Activated naive CD4-positive, alpha-beta T cell treated with anti-CD3 and anti-CD28 coated beads, Interleukin-2, amount 10 ng/mL, durations not matched to agents 7 days and 5 days (primary cell): ENCODE measurements at regions not wholly inside any gene's neighbourhood (a gene's known extent, or its start where the extent isn't known, plus 50 kb on each side); places are given as distances from the start of the nearest gene placed in this dataset.

Source experiments
- CTCF ChIA-PET: fragments of 350-600 bp; sonication (Branson Sonifier 250); formaldehyde crosslinking; loops from one replicate; lab custom pipeline; 2021; ENCODE audit warnings: antibody characterized with exemption; lab: Charles Lee
- DNase-seq: peaks from one replicate; pipeline ENCODE4 v3.0.0-alpha.2; 2020
- H3K27ac Mint-ChIP-seq: one replicate; pipeline ENCODE4 v1.8.0; 2021; ENCODE audit warnings: mild to moderate bottlenecking, moderate library complexity, mixed read lengths
- H3K27me3 Mint-ChIP-seq: one replicate; pipeline ENCODE4 v1.8.0; 2021; ENCODE audit warnings: mild to moderate bottlenecking, mixed read lengths
- H3K36me3 Mint-ChIP-seq: one replicate; pipeline ENCODE4 v1.8.0; 2021; ENCODE audit warnings: mixed read lengths
- H3K4me1 Mint-ChIP-seq: one replicate; pipeline ENCODE4 v1.8.0; 2021; ENCODE audit warnings: mixed read lengths
- H3K4me3 Mint-ChIP-seq: one replicate; pipeline ENCODE4 v1.8.0; 2021; ENCODE audit warnings: mild to moderate bottlenecking, moderate library complexity, mixed read lengths
- H3K9me3 Mint-ChIP-seq: one replicate; pipeline ENCODE4 v1.8.0; 2021; ENCODE audit warnings: mixed read lengths

DNA sequence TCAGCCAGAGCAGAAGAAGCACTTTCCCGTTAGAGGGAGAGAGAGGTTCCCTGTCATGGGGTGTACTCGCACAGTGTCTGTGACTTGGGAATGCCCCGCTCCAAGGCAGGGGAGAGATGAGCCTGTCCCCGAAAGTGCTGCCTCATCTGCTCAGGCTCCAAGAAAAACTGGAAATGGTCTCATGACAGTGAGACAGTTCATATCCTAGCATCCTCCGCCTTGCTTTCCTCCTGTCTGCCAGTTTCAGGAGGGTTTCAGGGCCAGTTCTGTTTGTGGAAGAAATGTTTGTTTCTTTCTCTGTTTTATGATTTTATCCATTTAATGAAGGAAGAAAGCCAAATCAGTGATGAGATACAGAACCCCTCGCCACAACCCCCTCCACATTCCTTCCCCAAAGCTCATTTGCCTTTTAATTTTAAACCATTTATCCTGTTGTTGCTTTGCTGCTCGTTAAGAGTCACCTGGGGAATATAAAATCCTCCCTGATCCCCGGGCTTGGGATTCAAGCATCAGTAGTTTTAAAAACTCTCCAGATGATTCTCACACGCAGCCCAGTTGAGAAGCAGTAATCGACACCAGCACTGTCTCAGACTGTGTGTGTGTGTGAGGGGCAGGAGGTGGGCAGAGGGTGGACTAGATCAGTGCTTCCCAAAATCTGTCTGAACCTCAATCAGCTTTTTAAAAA, 144.6 kb upstream of the UBL3 start:
- Mint-ChIP-seq H3K27me3 (peaks cover 12% of the 10 kb centered on the region), H3K9me3 (no peaks in the 10 kb centered on the region), H3K36me3 (no peaks in the 10 kb centered on the region), H3K4me1 (no peaks in the 10 kb centered on the region), H3K27ac (no peak overlapping the region), H3K4me3 (no peak overlapping the region)
- CTCF ChIA-PET, result no interaction called here
- no peak for DNase-seq

DNA sequence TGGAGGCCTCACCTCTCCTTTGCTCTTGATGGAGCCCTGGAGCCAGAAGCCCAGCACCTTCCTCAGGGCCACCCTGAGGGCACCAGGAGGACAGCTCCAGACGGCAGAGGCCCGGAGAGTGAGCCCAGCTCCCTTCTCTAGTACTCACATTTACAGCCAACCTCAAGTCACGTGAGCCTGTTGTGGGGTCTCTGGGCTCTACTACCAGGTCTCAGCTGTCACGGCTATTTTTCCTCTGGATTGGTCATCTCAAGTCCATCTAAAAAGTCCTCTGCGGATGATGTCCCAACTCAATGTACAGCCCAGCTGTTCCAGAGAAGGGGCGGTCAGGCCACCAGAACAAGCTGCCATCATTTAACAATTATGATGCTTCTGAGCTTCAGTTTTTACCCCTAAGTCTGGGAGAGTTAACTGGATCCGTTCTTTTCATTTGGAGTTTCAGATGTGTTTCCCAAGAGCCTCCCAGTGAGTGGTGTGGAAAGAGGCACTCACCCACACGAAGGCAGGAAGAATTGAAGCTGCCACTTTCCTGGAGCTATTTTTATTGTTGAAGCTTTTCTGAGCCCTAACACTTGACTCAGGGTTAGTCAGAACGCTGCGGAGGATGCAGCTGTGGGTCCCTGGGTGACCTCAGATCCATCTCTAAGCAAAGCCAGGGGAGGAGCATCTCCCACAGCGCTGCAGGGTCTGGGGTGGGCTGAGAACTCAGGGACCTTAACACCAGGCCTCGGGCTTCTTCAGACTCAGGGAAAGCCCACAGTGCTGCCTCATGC, 143.5 kb upstream of the UBL3 start:
- H3K36me3 Mint-ChIP-seq, result no peaks in the 10 kb centered on the region
- no peak for DNase-seq
- H3K27ac Mint-ChIP-seq, result no peak overlapping the region
- H3K9me3 Mint-ChIP-seq, result no peaks in the 10 kb centered on the region
- CTCF ChIA-PET, result interaction anchor here (0.6 to 0.7 kb wide), 2 partner anchors 222 to 355 kb away, joined by 5 to 7 read pairs; no protein-coding TSS in a partner anchor
- peaks cover 12% of the 10 kb centered on the region for H3K27me3 Mint-ChIP-seq
- no peak overlapping the region for H3K4me3 Mint-ChIP-seq
- no peaks in the 10 kb centered on the region for H3K4me1 Mint-ChIP-seq

DNA sequence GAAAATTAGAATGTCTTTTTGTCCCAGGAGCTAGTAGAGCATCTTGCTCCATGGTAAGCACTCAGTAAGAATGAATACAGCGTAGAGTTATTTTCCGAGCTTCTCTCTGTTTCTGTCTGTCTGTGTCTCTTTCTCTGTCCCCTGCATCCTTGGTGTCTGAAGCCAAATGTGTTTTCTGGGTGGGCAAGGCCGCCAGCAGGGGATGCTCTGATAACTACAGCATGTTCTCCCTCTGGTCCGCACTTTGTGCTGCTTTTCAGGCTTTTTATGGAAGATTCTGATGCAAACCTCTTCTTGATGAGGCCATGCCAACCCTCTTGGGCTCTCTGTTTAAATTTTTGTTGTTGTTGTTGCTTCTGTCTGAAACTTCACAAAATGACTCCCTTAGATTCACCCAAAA, 142.8 kb upstream of the UBL3 start:
- Mint-ChIP-seq H3K4me1 (no peaks in the 10 kb centered on the region), H3K27ac (no peak overlapping the region), H3K9me3 (peaks cover 1% of the 10 kb centered on the region), H3K27me3 (peaks cover 12% of the 10 kb centered on the region), H3K36me3 (no peaks in the 10 kb centered on the region), H3K4me3 (no peak overlapping the region)
- DNase-seq, result no peak
- CTCF ChIA-PET, result interaction anchor here (0.6 to 0.7 kb wide), 2 partner anchors 221 to 354 kb away, joined by 5 to 7 read pairs; no protein-coding TSS in a partner anchor

DNA sequence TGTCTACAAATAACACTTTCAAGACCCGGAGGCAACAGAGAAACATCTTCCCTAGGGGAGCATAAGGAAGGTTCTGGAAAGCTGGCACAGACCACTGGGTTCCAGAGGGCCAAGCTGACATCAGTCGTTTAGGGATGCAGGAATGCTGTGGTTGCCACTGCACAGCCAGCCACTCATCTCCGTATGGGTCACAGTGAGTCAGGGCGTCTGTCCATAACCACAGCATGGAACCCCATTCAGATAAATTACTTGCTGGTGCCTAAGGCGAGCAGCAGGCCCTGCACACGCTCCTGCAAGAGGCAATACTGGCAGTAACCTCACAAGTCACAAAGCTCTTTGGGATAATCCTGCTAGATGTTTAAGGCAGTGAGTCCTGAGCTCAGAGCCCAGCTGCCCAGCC, 140.9 kb upstream of the UBL3 start:
- no peaks in the 10 kb centered on the region for H3K4me1 Mint-ChIP-seq
- no peak overlapping the region for H3K4me3 Mint-ChIP-seq
- H3K27ac Mint-ChIP-seq, result no peak overlapping the region
- peaks cover 6% of the 10 kb centered on the region for H3K27me3 Mint-ChIP-seq
- DNase-seq, result no peak
- peaks cover 3% of the 10 kb centered on the region for H3K36me3 Mint-ChIP-seq
- CTCF ChIA-PET, result no interaction called here
- peaks cover 10% of the 10 kb centered on the region for H3K9me3 Mint-ChIP-seq

DNA sequence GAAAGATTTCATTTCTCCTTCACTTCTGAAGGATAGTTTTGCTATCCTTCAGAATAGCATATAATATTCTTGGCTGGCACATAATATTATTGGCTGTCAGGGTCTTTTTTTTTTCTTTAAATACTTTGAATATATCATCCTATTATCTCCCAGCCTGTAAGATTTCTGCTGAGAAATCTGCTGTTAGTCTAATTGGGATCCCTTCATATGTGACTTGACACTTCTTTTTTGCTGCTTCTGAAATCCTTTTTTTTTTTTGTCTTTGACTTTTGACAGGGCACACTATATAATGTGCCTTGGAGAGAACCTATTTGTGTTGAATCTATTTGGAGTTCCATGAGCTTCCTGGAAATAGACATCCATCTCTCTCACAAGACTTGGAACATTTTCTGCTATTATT, 136.9 kb upstream of the UBL3 start:
- CTCF ChIA-PET, result no interaction called here
- Mint-ChIP-seq H3K9me3 (peaks cover 14% of the 10 kb centered on the region), H3K4me3 (no peak overlapping the region), H3K27me3 (peaks cover 9% of the 10 kb centered on the region), H3K27ac (no peak overlapping the region), H3K4me1 (no peaks in the 10 kb centered on the region), H3K36me3 (peaks cover 3% of the 10 kb centered on the region)
- DNase-seq, result no peak

DNA sequence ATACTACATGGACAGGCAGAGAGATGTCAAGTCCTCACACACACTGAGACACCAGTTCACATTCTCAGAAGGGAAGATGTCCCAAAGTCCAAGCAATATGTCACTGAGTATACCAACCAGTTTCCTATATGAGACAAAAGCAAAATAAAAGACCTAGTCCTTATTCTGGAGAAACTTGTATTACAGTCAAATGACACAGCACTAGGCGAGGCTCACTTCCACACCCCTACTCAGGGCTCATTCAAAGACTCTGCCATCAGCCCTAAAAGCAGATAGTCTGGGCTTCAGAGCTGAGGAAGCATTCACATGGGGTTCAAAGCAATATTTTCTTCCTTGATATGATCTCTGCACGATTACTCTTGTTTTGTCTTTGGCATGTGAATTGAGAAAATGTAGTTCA, 129.9 kb upstream of the UBL3 start:
- no peak overlapping the region for H3K27ac Mint-ChIP-seq
- no peaks in the 10 kb centered on the region for H3K36me3 Mint-ChIP-seq
- H3K4me1 Mint-ChIP-seq, result peaks cover 10% of the 10 kb centered on the region
- peaks cover 9% of the 10 kb centered on the region for H3K27me3 Mint-ChIP-seq
- CTCF ChIA-PET, result interaction anchor here (1.3 kb wide), 1 partner anchor 67 kb away, joined by 3 read pairs; no protein-coding TSS in a partner anchor
- DNase-seq, result no peak
- no peaks in the 10 kb centered on the region for H3K9me3 Mint-ChIP-seq
- H3K4me3 Mint-ChIP-seq, result no peak overlapping the region

DNA sequence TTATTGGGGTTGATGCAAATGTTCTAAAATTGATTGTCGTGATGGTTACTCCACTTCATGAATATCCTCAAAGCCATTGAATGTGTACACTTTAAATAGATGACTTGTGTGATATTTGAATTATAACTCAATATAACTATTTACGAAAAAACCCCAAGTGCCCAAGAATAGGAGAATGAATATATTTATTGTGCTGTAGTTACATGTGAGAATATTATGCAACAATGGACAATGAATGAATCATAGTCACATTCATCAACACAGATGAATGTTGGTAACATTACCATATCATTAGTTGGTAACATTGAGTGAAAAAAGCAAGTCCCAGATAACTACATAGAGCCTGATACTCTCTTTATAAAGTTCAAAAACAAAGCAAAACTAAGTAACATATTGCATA, 127.8 kb upstream of the UBL3 start:
- peaks cover 9% of the 10 kb centered on the region for H3K27me3 Mint-ChIP-seq
- CTCF ChIA-PET, result no interaction called here
- H3K36me3 Mint-ChIP-seq, result no peaks in the 10 kb centered on the region
- H3K4me1 Mint-ChIP-seq, result peaks cover 20% of the 10 kb centered on the region
- no peak overlapping the region for H3K4me3 Mint-ChIP-seq
- no peaks in the 10 kb centered on the region for H3K9me3 Mint-ChIP-seq
- no peak overlapping the region for H3K27ac Mint-ChIP-seq
- no peak for DNase-seq

DNA sequence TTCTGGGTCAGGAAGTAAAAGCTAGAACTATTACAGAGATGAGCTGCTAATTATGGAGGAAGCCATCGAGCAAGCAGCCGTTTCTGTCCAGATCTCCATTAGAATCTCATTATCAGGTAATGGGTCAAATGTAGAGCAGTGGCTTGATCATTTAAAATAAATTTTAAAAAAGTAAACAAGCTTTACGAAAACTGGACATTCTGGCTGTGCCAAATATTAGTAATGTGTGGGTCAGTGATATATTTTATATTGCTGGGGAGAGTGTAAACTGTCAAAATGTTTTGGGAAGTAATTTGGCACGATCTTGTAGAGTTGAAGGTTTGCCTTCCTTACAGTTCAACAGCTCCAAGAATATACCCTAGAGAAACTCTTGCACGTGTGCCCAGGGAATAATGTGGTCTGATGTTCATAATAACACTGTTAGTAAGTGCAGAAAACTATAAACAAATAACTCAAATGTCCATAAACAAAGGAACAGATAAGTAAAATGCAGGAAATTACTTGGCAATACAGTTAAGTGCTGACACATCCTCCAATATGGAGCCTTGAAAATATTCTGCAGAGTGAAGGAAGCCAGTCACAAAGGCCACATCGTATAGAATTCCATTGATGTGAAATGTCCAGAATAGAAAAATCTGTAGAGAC, 127.2 kb upstream of the UBL3 start:
- CTCF ChIA-PET, result no interaction called here
- Mint-ChIP-seq H3K27ac (no peak overlapping the region), H3K9me3 (no peaks in the 10 kb centered on the region), H3K4me3 (no peak overlapping the region), H3K27me3 (peaks cover 5% of the 10 kb centered on the region), H3K36me3 (no peaks in the 10 kb centered on the region), H3K4me1 (peaks cover 20% of the 10 kb centered on the region)
- DNase-seq, result no peak

DNA sequence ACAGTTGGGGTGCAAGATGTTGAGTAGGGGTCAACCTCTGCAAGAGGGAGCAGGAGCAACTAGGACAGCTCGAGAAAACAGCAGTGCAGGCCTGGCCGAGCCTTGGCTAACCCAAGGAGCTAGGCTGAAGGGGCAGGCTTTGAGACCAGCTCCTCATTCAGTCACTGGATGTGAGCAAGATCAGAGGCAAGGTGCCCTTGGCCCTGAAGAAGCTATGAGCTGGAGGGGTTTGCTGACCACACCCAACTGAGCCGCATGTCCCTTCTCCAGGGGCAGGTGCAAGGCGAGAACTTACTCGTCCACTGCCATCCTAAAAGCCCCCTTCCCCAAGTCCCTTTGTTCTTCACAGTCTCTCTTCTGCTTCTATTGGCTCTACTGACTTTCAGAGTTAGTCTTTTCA, 126.1 kb upstream of the UBL3 start:
- H3K27me3 Mint-ChIP-seq, result peaks cover 4% of the 10 kb centered on the region
- peaks cover 20% of the 10 kb centered on the region for H3K4me1 Mint-ChIP-seq
- no peak overlapping the region for H3K27ac Mint-ChIP-seq
- H3K9me3 Mint-ChIP-seq, result no peaks in the 10 kb centered on the region
- no peak overlapping the region for H3K4me3 Mint-ChIP-seq
- no peak for DNase-seq
- H3K36me3 Mint-ChIP-seq, result no peaks in the 10 kb centered on the region
- CTCF ChIA-PET, result interaction anchor here (1.0 kb wide), 1 partner anchor 52 kb away, joined by 4 read pairs; no protein-coding TSS in a partner anchor

DNA sequence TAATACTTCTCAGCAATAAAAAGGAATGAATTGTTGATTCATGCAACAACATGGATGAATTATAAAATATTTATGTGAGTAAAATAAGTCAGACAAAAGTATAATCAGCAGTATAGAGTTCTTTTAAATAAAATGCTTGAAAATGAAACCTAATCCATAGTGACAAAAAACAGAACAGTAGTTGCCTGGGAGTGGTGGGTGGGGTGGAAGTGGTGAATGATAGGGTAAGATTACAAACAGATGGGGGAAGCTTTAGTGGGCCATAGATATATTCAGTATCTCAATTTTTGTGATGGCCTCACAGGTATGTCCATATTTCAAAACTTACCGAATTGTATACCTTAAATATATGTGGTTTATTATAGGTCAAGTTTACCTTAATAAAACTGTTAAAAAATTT, 124.9 kb upstream of the UBL3 start:
- CTCF ChIA-PET, result no interaction called here
- H3K9me3 Mint-ChIP-seq, result no peaks in the 10 kb centered on the region
- no peak for DNase-seq
- no peaks in the 10 kb centered on the region for H3K27me3 Mint-ChIP-seq
- H3K27ac Mint-ChIP-seq, result no peak overlapping the region
- no peaks in the 10 kb centered on the region for H3K36me3 Mint-ChIP-seq
- no peak overlapping the region for H3K4me3 Mint-ChIP-seq
- H3K4me1 Mint-ChIP-seq, result peaks cover 20% of the 10 kb centered on the region

DNA sequence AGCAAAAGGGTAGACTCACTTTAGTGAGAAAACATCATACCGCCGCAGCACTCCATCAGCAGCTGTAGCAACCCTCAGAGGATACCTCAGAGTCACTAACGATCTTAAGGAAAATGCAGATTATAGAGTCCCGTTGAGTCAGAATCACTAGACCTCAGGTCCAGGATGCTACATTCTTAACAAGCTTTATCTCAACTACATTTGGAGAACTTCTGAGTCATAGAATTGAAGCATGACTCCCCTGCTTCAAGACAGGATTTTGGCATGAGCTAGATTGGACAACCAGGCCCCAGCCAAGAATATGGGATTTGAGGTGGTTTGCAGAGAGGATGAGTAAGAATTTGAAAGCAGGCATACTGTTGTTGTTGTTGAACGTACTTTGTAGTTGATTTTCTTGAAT, 118.9 kb upstream of the UBL3 start:
- no peaks in the 10 kb centered on the region for H3K27me3 Mint-ChIP-seq
- H3K27ac Mint-ChIP-seq, result no peak overlapping the region
- peaks cover 2% of the 10 kb centered on the region for H3K9me3 Mint-ChIP-seq
- no peak for DNase-seq
- H3K4me3 Mint-ChIP-seq, result no peak overlapping the region
- CTCF ChIA-PET, result no interaction called here
- no peaks in the 10 kb centered on the region for H3K36me3 Mint-ChIP-seq
- H3K4me1 Mint-ChIP-seq, result no peaks in the 10 kb centered on the region

DNA sequence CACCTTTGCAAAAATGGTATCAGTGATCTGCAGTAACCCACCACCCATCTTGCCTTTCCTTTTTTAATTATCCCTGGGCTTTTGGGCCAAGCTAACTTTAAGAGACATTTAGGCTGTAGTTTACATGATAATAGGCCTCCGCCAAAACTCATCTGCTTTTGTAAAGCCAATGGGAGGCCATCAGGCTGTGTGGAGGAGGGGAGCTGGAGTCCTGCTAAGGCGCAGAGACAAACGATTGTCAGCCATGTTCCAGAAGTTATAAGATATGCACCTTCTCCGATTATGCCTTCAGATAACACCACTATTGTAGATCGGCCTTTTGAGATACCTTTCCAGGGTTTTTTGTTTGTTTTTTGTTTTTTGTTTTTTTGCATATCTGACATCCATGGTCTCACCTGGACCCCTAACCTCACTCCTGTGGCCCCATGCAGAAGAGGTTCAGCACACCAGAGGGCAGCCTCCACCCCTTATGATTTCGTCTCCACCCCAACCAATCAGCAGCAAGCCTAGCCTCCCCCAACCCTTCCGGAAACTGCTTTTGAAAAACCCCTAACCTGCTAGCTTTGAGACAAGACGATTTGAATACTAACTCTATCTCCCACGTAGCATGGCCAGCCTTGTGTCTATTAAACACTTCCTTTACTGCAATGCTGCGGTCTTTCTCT, 113.9 kb upstream of the UBL3 start:
- H3K4me1 Mint-ChIP-seq, result peaks cover 24% of the 10 kb centered on the region
- no peak for DNase-seq

DNA sequence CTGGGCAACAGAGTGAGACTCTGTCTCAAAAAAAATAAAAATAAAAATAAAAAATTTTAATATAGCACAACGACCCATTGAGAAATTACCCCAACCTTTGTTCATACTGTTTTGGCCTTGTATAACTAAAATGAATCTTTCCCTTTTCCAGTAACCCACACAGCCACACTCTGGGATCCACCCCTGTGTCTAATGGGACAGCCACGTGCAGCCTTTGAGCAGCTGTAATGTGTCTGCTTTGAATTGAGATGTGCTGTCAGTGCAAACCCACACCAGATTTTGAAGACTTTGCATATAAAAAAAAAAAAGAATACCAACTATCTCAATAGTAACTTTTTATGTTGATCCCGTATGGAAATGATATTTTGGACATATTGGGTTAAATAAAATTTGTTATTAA, 112.7 kb upstream of the UBL3 start:
- Mint-ChIP-seq H3K9me3 (peaks cover 2% of the 10 kb centered on the region), H3K4me1 (peaks cover 34% of the 10 kb centered on the region), H3K4me3 (no peak overlapping the region), H3K36me3 (no peaks in the 10 kb centered on the region), H3K27me3 (no peaks in the 10 kb centered on the region), H3K27ac (no peak overlapping the region)
- no peak for DNase-seq
- CTCF ChIA-PET, result no interaction called here

More for the DNA sequence above, 113.9 kb upstream of the UBL3 start:
- Mint-ChIP-seq H3K9me3 (peaks cover 2% of the 10 kb centered on the region), H3K36me3 (no peaks in the 10 kb centered on the region), H3K27me3 (no peaks in the 10 kb centered on the region), H3K27ac (no peak overlapping the region), H3K4me3 (no peak overlapping the region)
- CTCF ChIA-PET, result no interaction called here

DNA sequence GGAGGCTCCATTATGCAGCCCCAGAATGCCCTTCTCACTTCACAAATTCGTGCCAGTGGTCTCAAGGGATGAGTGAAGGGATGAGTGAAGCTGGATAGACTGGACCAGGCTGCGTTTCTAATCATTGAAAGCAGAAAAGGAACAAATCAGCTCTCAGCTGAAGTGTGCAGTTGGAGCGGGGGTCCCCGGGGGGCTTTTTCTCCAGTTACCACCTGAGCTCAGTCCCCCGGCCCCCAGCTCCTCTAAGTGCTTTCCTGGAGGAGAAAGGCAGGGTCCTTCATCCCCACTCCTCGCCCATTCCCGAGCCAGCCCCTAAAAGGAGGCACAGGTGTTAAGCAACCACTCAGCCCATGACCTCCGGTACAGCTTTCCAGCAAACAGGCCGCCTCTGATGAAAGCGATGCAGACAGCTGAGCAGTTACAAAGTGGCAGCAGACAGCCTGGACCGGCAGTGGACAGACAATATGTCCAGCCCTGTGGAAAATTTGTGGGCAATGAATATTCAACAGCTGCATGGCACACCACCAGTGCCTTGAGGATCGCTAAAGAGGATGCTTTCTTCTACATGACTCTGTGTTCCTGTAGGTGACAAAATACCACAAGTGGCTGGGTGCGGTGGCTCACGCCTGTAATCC, 110.7 kb upstream of the UBL3 start:
- CTCF ChIA-PET, result interaction anchor here (1.0 kb wide), 1 partner anchor 148 kb away, joined by 3 read pairs; no protein-coding TSS in a partner anchor

More for the DNA sequence above, 110.7 kb upstream of the UBL3 start:
- H3K27me3 Mint-ChIP-seq, result no peaks in the 10 kb centered on the region
- no peaks in the 10 kb centered on the region for H3K36me3 Mint-ChIP-seq
- no peaks in the 10 kb centered on the region for H3K9me3 Mint-ChIP-seq
- H3K4me3 Mint-ChIP-seq, result no peak overlapping the region
- no peak overlapping the region for H3K27ac Mint-ChIP-seq
- no peak for DNase-seq
- peaks cover 49% of the 10 kb centered on the region for H3K4me1 Mint-ChIP-seq
